Hepatocyte (in vitro differentiated cells): ENCODE measurements at regions not wholly inside any gene's neighbourhood (a gene's known extent, or its start where the extent isn't known, plus 50 kb on each side); places are given as distances from the start of the nearest gene placed in this dataset.

Source experiments
- DNase-seq: peaks from one replicate; pipeline ENCODE4 v3.0.0-alpha.2; 2016; ENCODE audit warnings: low spot score
- H2AFZ ChIP-seq: fragments of 200-600 bp; sonication (generic); 2 replicates; pipeline ENCODE4 v1.6.0; 2016; ENCODE audit warnings: antibody characterized with exemption, mild to moderate bottlenecking
- H3K27ac ChIP-seq: fragments of 200-600 bp; sonication (generic); 2 replicates; pipeline ENCODE4 v1.5.1; 2016; ENCODE audit warnings: mild to moderate bottlenecking
- H3K27me3 ChIP-seq: fragments of 200-600 bp; sonication (generic); 2 replicates; pipeline ENCODE4 v1.6.1; 2016
- H3K36me3 ChIP-seq: fragments of 200-600 bp; sonication (generic); replicated peaks from 2 replicates; pipeline ENCODE4 v1.5.1; 2016; ENCODE audit warnings: low read depth; ENCODE audit not compliant: insufficient read depth
- H3K4me1 ChIP-seq: fragments of 200-600 bp; sonication (generic); 2 replicates; pipeline ENCODE4 v1.5.1; 2016; ENCODE audit warnings: mild to moderate bottlenecking, moderate library complexity; ENCODE audit not compliant: insufficient read depth
- H3K4me2 ChIP-seq: fragments of 200-600 bp; sonication (generic); 2 replicates; pipeline ENCODE4 v1.6.0; 2016
- H3K4me3 ChIP-seq: fragments of 200-600 bp; sonication (generic); 2 replicates; pipeline ENCODE4 v1.5.1; 2016; ENCODE audit warnings: mild to moderate bottlenecking
- H3K79me2 ChIP-seq: fragments of 200-600 bp; sonication (generic); 2 replicates; pipeline ENCODE4 v1.6.0; 2017; ENCODE audit warnings: mild to moderate bottlenecking
- H3K9me2 ChIP-seq: fragments of 200-600 bp; sonication (generic); replicated peaks from 2 replicates; pipeline ENCODE4 v1.6.0; 2017; ENCODE audit warnings: mild to moderate bottlenecking; ENCODE audit not compliant: insufficient read depth
- H3K9me3 ChIP-seq: fragments of 200-600 bp; sonication (generic); 2 replicates; pipeline ENCODE4 v1.5.1; 2016; ENCODE audit warnings: low read depth, mild to moderate bottlenecking
- H4K20me1 ChIP-seq: fragments of 200-600 bp; sonication (generic); 2 replicates; pipeline ENCODE4 v1.6.0; 2016; ENCODE audit warnings: mild to moderate bottlenecking; ENCODE audit not compliant: insufficient read depth, poor library complexity, severe bottlenecking
- EZH2 ChIP-seq: fragments of 200-600 bp; sonication (generic); IDR thresholded peaks from 2 replicates; pipeline ENCODE4 v1.6.1; 2016; ENCODE audit warnings: antibody characterized with exemption, mild to moderate bottlenecking, borderline replicate concordance
- EZH2phosphoT487 ChIP-seq: fragments of 200-600 bp; sonication (generic); IDR thresholded peaks from one replicate; pipeline ENCODE4 v1.6.1; 2018; ENCODE audit warnings: antibody characterized with exemption, mild to moderate bottlenecking, low read depth, moderate library complexity; ENCODE audit not compliant: unreplicated experiment, severe bottlenecking
- WGBS: methylation state at CpG from one replicate; pipeline ENCODE4 v1.1.6; 2016; ENCODE audit warnings: low lambda C conversion rate; ENCODE audit errors: missing lambda C conversion rate; 5-methylcytosine and 5-hydroxymethylcytosine counted together
- TF ChIP-seq, protein P1 (sequence below): fragments of 200-600 bp; sonication (generic); IDR thresholded peaks from 2 replicates; pipeline ENCODE4 v1.5.1; 2016; ENCODE audit warnings: antibody characterized with exemption, mild to moderate bottlenecking; ENCODE audit not compliant: poor library complexity

DNA sequence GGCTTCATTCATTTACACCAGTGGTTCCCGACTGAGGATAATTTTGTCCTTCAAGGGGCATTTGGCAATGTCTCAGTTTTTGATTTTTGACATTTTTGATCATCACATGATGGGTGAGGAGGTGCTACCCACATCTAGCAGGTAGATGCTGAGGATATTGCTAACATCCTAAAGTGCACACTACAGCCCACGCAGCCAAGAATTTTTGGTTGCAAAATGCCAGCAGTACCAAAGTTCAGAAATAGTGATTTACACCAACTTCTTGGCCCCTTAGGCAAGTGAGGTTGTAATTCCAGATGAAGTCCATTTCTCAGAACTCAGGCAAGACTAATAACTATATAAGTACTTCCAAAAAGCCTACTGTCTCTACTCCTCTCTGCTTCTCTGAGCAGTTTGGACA, 80.1 kb upstream of the TSHZ2 start:
- no peak overlapping the region for H2AFZ ChIP-seq
- no peak for TF ChIP-seq EZH2
- TF ChIP-seq, protein P1, sequence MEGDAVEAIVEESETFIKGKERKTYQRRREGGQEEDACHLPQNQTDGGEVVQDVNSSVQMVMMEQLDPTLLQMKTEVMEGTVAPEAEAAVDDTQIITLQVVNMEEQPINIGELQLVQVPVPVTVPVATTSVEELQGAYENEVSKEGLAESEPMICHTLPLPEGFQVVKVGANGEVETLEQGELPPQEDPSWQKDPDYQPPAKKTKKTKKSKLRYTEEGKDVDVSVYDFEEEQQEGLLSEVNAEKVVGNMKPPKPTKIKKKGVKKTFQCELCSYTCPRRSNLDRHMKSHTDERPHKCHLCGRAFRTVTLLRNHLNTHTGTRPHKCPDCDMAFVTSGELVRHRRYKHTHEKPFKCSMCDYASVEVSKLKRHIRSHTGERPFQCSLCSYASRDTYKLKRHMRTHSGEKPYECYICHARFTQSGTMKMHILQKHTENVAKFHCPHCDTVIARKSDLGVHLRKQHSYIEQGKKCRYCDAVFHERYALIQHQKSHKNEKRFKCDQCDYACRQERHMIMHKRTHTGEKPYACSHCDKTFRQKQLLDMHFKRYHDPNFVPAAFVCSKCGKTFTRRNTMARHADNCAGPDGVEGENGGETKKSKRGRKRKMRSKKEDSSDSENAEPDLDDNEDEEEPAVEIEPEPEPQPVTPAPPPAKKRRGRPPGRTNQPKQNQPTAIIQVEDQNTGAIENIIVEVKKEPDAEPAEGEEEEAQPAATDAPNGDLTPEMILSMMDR = no peak
- TF ChIP-seq EZH2phosphoT487 = no peak
- H3K4me3 ChIP-seq = no peak overlapping the region
- no peaks in the 10 kb centered on the region for H3K9me2 ChIP-seq
- H3K9me3 ChIP-seq = no peaks in the 10 kb centered on the region
- no peak overlapping the region for H3K27ac ChIP-seq
- H3K4me1 ChIP-seq = no peaks in the 10 kb centered on the region
- no peak for DNase-seq
- no peak overlapping the region for H3K4me2 ChIP-seq
- no peaks in the 10 kb centered on the region for H4K20me1 ChIP-seq
- H3K27me3 ChIP-seq = no peaks in the 10 kb centered on the region
- 86% methylated on average over 2 of the region's 2 CpGs for WGBS
- H3K79me2 ChIP-seq = no peaks in the 10 kb centered on the region
- no peaks in the 10 kb centered on the region for H3K36me3 ChIP-seq

GRCh38 chr20:52890130-52890529, 82.0 kb upstream of the TSHZ2 start:
- Histone ChIP-seq H4K20me1 (no peaks in the 10 kb centered on the region), H3K9me2 (no peaks in the 10 kb centered on the region), H3K27ac (no peak overlapping the region), H3K79me2 (no peaks in the 10 kb centered on the region), H3K4me1 (no peaks in the 10 kb centered on the region), H3K4me2 (no peak overlapping the region), H2AFZ (no peak overlapping the region), H3K4me3 (no peak overlapping the region), H3K36me3 (no peaks in the 10 kb centered on the region), H3K9me3 (no peaks in the 10 kb centered on the region), H3K27me3 (no peaks in the 10 kb centered on the region)
- TF ChIP-seq EZH2phosphoT487 = no peak
- TF ChIP-seq, protein P1 = no peak
- TF ChIP-seq EZH2 = no peak
- 87% methylated on average over 3 of the region's 3 CpGs for WGBS
- DNase-seq = no peak

GRCh38 chr20:52889225-52889624, 82.9 kb upstream of the TSHZ2 start:
- Histone ChIP-seq H3K79me2 (no peaks in the 10 kb centered on the region), H3K4me1 (no peaks in the 10 kb centered on the region), H2AFZ (no peak overlapping the region), H3K9me3 (no peaks in the 10 kb centered on the region), H3K36me3 (no peaks in the 10 kb centered on the region), H3K27me3 (no peaks in the 10 kb centered on the region), H4K20me1 (no peaks in the 10 kb centered on the region), H3K27ac (no peak overlapping the region), H3K4me3 (no peak overlapping the region), H3K4me2 (no peak overlapping the region), H3K9me2 (no peaks in the 10 kb centered on the region)
- TF ChIP-seq EZH2phosphoT487 (no peak), EZH2 (no peak)
- TF ChIP-seq, protein P1 = no peak
- WGBS = 70% methylated on average over 4 of the region's 4 CpGs
- peak; percentile 35 for DNase-seq

- Histone ChIP-seq H2AFZ (no peak overlapping the region), H3K27me3 (no peaks in the 10 kb centered on the region), H3K27ac (no peak overlapping the region), H3K9me2 (no peaks in the 10 kb centered on the region), H3K79me2 (no peaks in the 10 kb centered on the region), H3K4me2 (no peak overlapping the region), H3K9me3 (no peaks in the 10 kb centered on the region), H3K4me3 (no peak overlapping the region), H3K36me3 (no peaks in the 10 kb centered on the region), H4K20me1 (no peaks in the 10 kb centered on the region), H3K4me1 (no peaks in the 10 kb centered on the region)
- DNase-seq = no peak
- TF ChIP-seq EZH2 (no peak), EZH2phosphoT487 (no peak)
- TF ChIP-seq, protein P1 = no peak
- WGBS = 95% methylated on average over 3 of the region's 3 CpGs
Measured at GRCh38 chr20:52888096-52888495, 84.1 kb upstream of the TSHZ2 start.
